ENCODE measurements at regions not wholly inside any gene's neighbourhood (a gene's known extent, or its start where the extent isn't known, plus 50 kb on each side); places are given as distances from the start of the nearest gene placed in this dataset.

- no peak for DNase-seq
Observed at GRCh38 chr3:94269763-94270162, 206.9 kb downstream of the NSUN3 start.

DNA sequence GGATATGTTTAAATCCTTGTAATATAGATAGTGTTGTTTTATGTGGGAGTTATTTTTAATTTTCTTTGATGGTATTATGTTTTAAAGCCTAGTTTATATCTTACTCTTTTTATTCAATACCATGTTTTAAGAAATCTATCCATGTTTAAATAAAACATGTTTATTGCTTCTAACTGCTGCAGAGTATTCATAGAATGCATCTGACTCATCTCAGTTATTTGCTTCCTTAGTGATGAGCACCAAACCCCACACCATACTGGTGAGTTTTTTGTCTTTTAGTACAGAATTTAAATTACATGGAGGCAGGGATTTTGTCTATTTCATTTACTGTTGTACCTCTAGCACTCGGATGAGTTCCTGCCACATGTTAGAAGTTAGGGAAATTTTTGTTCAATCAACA, 209.2 kb downstream of the NSUN3 start:
- no peak for DNase-seq

DNA sequence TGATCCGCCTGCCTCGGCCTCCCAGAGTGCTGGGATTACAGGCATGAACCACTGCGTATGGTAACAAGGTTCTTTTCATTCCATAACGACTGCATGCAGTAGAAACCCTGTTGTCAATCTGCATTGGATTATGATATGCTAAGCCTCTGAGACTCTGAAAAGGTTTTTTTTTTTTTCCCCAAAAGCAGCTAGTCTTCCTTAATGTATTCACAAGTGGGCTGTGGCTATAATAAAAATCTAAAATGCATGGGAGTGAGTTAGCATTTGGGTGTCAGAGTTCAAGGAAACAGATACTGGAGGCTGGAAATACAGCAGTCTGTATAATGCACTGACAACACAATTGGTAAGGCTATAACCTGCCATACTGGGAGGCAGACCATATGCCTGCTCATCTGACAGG, 218.1 kb downstream of the NSUN3 start:
- DNase-seq: no peak

GRCh38 chr3:94285872-94286271, 223.0 kb downstream of the NSUN3 start:
- DNase-seq: no peak

DNA sequence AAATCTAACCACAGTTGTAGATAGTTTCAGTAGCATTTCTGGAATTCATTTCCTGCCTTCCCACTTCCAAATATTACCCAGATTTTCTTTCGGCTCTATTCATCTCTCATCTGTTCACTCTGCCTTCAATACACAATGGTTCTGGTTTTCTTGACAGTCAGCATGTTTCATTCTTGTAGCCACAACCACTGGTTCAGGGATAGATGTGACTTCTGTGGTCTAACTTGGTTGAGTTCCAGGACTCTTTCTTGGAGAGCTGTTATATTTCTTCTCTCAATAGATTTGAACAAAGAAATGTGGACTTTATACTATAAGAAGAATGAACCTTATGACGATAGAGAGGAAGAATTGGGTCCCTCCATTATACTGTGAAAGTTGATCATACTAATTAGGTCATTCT, 228.8 kb downstream of the NSUN3 start:
- DNase-seq: no peak

DNA sequence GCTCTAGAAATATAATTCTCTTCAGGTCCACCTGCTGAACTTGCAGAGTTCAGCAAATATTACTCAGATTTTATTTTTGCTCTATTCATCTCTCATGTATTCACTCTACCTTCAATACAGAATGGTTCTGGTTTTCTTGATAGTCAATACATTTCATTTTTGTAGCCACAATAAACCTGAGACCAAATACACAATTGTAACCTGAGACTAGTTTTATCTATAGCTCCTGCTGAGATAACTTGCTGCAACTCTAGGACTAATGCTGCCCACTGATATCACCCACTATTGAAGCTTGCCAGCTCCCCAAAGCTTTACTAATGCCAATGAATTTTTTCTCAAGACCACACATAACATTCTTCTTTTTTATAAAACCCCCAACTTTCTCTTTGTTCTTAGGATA, 229.3 kb downstream of the NSUN3 start:
- DNase-seq: no peak

DNA sequence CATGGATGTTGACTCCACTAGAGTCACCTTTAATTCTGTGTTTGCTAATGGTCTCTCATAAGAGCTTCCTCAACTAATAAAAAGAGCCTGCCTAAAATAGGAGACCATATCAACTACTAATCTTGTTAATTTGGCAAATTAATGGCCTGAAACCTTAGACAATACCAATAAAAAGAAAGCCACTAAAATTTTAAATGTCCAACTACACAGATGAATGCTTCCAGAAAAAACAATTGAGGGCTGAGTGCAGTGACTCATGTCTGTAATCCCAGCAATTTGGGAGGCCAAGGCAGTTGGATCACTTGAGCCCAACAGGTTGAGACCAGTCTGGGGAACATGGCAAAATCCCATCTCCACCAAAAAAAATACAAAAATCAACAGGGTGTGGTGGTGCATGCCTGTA, 230.9 kb downstream of the NSUN3 start:
- DNase-seq: no peak

DNA sequence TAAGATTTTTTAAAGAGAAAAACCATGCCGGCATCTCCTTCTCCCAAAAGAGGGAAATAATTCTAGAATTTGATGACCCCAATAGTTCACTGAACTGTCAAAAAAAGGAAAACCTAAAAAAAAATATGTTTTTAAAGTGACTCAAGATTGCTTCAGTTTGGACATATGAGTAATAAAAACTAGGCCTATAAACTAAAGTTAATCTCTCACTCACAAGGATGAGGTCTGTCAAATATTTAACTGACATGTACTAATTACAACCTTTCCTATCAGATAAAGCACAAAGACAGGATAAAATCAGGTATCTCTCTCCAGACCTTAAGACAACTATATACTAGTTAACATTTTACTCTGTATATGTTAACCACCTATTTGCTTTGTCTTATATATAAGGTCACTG, 231.9 kb downstream of the NSUN3 start:
- no peak for DNase-seq

GRCh38 chr3:94299716-94300115, 236.9 kb downstream of the NSUN3 start:
- no peak for DNase-seq

DNA sequence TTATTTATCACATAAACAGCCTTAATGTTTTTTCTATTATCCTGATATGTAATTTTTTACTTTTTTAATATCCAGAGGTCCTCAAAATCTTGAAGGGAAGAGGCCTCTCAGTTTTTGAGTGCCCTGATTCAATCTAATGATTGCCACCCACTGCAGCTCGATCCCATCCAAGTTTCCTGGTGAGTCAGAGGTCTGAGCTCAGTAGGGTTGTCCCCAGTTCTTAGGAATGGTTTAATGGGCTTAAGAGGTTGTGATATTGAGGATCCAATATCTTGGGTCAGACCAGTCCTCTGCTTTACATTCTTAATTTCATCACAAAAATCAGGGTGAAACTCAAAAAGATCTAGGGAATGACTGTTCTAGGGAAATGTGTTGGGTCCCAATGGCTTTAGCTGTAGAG, 238.5 kb downstream of the NSUN3 start:
- DNase-seq: no peak

GRCh38 chr3:94303266-94303665, 240.4 kb downstream of the NSUN3 start:
- DNase-seq: no peak

DNA sequence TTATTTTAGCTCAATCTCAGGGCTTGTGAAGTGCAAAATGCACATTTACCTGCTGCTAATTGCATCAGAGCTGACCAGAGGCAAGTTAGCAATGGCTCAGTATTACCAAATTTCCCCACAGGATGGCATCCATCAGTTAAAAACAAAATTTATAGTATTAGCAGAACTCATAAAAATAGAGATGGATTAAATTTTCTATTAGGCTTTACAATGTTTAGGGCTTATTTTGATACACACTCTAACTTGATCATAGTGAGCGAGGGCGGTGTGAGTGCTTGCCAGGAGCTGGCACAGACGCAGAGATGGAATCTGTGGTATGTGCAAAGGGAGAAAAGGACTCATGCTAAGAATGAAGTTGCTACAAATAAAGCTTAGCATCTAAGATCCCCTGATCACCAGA, 241.0 kb downstream of the NSUN3 start:
- DNase-seq: no peak

GRCh38 chr3:94304954-94305353, 242.1 kb downstream of the NSUN3 start:
- DNase-seq: no peak

DNA sequence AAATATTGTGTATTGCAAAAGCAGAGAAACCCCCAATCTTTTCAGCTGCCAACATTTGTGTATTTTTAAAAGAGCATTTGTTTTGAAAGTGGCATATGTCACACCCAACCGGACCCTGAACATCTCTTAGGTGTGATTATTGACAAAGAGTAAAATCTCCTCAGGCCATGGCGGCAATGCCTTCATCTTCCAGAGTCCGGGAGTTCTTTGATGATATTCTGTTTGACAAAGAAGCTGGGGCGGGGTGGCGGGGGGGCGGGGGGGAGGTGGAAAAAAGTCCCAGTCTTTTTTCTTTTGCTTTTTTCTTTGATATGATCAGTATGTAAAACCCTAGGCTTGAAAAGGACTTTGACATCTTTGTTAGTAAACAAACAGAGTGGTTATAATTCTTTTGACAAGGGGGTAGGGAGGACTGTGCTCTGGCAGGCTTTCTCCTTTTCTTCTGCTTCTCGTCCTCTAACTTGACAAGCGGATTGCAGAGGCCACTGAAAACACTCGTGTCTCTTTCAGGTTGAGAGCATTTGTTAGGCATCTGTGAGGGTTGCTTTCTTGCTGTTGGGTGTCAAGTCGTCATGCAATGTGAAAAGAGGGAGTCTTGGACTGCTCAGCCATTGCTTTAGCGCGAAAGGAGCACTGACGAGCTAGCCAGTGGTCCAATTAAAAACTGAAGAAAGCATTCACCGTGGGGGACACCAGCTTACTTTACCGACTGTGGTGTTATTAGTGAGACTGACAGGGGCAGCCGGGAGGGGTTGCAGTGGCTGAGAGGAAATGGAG, 243.2 kb downstream of the NSUN3 start:
- no peak for DNase-seq

DNA sequence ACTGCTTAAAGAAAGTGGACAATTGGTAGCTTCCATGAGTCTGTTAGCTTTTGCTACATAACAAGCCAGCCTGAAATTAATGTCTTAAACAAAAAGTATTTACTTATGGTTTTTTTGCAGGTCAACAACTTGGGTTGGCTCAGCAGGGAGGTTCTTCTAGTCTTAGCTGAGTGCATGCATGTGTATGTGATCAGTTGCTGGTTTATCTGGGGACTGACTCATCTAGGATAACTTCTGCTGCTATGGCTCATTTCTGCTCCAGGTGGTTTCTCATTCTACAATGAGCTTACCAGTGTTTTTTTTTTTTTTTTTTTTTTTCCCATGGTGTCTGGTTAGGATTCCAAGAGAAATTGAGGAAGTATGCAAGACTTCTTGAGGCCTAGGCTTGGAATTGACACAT, 244.7 kb downstream of the NSUN3 start:
- DNase-seq: no peak

DNA sequence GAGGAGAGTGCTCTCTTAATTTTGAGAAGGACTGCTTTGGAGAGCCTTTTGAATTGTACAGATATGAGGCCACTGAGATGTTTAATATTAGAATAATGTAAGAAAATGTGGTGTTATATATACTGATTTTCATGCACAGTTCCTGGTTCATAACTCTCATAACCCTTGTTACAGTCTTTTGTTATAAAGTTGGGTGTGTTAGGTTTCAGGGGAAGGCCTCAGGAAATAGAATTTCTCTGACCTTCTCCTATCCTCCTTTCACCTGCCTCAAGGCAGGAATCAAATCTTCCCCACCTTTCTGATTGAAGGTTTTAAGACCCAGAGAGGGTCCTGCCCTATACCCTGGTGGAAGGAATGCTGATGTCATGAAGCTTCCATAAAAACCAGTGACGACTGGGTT, 245.9 kb downstream of the NSUN3 start:
- DNase-seq: no peak

DNA sequence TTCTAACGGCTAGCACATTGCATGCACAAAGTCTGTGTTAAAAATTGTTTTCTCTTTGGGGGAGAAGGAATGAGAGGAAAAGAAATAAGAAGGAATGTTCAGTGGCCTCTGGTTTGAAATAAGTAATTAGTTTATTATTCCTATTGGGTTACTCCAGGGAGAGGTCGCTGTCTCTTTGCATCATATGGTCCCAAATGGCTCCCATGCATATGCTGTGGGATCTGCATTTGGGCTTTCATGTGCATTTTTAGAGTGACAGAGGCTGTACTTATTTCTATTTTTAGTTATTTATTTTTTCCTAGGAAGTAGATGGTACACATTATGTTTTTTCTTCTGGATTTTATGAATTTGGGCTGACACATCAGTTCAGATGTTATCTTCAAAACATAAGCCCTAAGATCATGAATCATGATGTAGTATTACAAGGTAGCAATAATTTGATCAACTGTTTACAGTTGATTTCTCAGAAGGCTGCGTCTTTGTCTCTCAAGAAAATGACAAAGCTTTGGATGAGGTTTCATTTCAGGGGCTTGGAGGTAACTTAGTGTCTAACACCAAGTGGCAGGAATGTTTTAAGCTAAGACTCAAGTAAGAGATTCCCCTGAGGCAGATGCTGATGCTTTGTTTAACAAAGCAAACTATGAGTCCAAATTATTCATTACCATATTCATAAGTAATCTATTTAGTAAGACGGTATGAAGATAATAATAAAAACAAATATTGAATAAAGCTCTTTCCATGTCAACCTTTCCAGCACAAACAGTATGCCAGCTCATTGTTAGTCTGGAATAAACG, 247.7 kb downstream of the NSUN3 start:
- no peak for DNase-seq

- DNase-seq: no peak
Observed at GRCh38 chr3:94311651-94312050, 248.8 kb downstream of the NSUN3 start.

DNA sequence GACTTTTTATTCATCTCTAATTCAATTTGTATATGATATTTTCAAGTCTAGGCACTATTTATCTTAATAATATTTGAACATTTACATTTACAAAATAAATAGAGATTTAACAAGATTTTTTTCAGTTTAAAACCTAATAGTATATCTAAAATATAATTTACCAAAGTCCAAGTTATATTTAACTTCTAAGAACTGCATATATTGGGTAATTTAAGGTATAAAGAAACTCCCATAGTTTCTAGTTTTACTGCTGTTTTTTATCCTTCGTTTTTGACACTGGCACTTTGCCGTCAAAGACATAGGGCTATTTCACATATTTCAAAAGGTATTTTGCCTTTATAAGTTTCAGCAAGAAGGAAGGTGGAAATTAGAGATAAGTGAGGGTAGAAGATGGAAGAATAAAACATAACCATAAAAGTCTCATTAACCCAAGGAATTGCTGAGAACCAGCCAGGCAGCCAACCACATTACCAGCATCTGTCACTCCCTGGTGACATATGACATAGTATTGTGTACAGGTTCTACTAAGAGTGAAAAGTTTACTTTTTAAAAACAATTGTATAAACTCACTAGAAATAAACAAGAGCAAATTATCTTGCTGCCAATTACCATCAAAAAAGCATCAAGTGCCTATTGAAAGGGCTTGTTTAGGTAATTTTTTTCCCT, 251.5 kb downstream of the NSUN3 start:
- no peak for DNase-seq

- no peak for DNase-seq
Observed at GRCh38 chr3:94317017-94317416, 254.2 kb downstream of the NSUN3 start.

DNA sequence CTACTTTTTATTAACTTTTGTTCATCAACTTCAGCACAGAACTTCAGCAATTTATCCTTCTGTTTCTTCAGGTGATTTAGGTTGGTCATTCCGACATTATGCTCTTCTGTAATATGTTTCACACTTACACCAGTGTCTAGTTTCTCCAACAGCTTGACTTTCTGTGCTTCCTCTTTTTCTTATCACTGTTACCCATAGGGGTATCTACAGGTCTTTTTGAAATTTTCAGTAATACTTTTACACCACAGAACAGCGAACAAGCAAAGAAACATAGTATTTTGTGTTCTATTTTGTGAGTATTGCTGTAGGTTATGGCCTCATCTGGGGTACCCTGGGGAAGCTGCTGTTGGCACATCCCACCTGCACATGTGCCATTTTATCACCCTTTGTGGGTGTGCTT, 260.7 kb downstream of the NSUN3 start:
- DNase-seq: no peak

GRCh38 chr3:94331831-94332230, 269.0 kb downstream of the NSUN3 start:
- DNase-seq: no peak

DNA sequence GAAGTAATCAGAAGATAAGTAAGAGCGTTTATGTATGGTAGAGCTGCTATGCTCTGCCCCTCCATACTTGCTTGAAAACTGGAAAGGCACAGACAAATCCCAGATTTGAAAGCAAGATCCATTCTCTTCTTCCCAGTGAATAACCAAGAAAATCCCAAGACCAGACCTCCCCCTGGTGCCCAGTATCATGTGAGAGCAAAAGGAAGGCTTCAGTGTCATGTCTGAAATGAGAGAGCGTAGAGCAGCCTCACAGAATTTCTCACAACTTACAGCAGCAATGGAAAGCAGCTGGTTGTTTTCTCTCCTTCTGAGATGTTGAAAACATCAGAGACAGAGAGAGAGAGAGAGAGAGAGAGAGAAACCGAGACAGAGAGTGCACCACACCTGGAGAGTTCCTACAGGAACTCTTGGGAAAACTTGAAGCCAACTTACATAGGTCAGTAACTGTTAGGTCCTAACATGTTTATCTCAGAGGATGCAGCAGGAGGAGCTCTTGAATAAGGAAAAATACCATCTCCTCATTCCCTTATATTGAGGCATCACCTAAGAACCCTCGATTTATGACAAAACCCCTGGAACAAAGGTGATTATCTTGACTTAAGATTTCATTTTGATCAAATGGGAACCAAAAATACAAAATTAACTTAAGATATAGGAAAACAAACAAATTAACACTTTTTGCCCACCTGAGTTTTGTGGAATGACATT, 273.3 kb downstream of the NSUN3 start:
- no peak for DNase-seq

Measured in SIG-M5 (cell line).